H1 (cell line): ENCODE measurements at regions not wholly inside any gene's neighbourhood (a gene's known extent, or its start where the extent isn't known, plus 50 kb on each side); places are given as distances from the start of the nearest gene placed in this dataset.

Experiments used
- CTCF ChIA-PET: fragments of 300-600 bp; sonication (Branson Sonifier 250); formaldehyde crosslinking; loops from one replicate; lab custom pipeline; 2021; ENCODE audit not compliant: partially characterized antibody; lab: Charles Lee
- POLR2A ChIA-PET: fragments of 300-600 bp; sonication (Branson Sonifier 250); formaldehyde crosslinking; loops from one replicate; lab custom pipeline; 2021; ENCODE audit warnings: inconsistent platforms; ENCODE audit not compliant: partially characterized antibody; lab: Charles Lee
- DNase-seq, 2 experiments: peaks; one replicate each; pipeline versions ENCODE4 v3.0.0 to v3.0.0-alpha.2; 2010 to 2022; ENCODE audit warnings: low spot score in 2 of 2, low read depth in 1 of 2, mixed read lengths in 1 of 2
- FAIRE-seq: peaks from 2 replicates; lab custom pipeline; 2011; peaks lifted over from hg19 to GRCh38; lab: Jason Lieb, UNC
- H2AFZ ChIP-seq: 2 replicates; pipeline ENCODE4 v1.8.1; 2012; ENCODE audit warnings: low read length, inconsistent platforms
- H2AK5ac ChIP-seq: 2 replicates; pipeline ENCODE4 v1.6.1; 2013; ENCODE audit warnings: low read depth, low read length
- H2BK120ac ChIP-seq: replicated peaks from 2 replicates; pipeline ENCODE3; 2013; ENCODE audit warnings: low read depth, low read length, inconsistent platforms
- H2BK12ac ChIP-seq: 2 replicates; pipeline ENCODE4 v1.6.1; 2013; ENCODE audit warnings: low read depth, low read length
- H2BK15ac ChIP-seq: 2 replicates; pipeline ENCODE4 v1.6.1; 2013; ENCODE audit warnings: low read length
- H2BK20ac ChIP-seq: 2 replicates; pipeline ENCODE4 v1.6.1; 2013; ENCODE audit warnings: low read length
- H2BK5ac ChIP-seq: 2 replicates; pipeline ENCODE4 v1.6.1; 2013; ENCODE audit warnings: low read depth, low read length
- H3K14ac ChIP-seq: 2 replicates; pipeline ENCODE4 v1.6.1; 2013; ENCODE audit warnings: inconsistent platforms; ENCODE audit not compliant: insufficient read length
- H3K18ac ChIP-seq: 2 replicates; pipeline ENCODE4 v1.6.1; 2013; ENCODE audit warnings: low read length; ENCODE audit errors: extremely low read depth
- H3K23ac ChIP-seq: 2 replicates; pipeline ENCODE4 v1.6.1; 2013; ENCODE audit warnings: inconsistent platforms; ENCODE audit not compliant: insufficient read length
- H3K23me2 ChIP-seq: 2 replicates; pipeline ENCODE4 v1.6.1; 2013; ENCODE audit warnings: low read depth, low read length
- H3K27ac ChIP-seq: 2 replicates; pipeline ENCODE4 v1.6.1; 2011; ENCODE audit warnings: low read depth, low read length, inconsistent platforms
- H3K27me3 ChIP-seq, 4 experiments: replicated peaks in 1 of 4; 1 replicate in 1 of 4; 2 replicates in 3 of 4; pipeline versions ENCODE4 v1.6.1 to v1.8.1; 2011 to 2013; ENCODE audit warnings: low read length in 3 of 4, mild to moderate bottlenecking in 3 of 4, inconsistent platforms in 2 of 4, mixed read lengths in 2 of 4, moderate library complexity in 1 of 4; ENCODE audit not compliant: control insufficient read depth in 3 of 4, insufficient read depth in 3 of 4; ENCODE audit errors: extremely low read depth in 1 of 4
- H3K36me3 ChIP-seq, 4 experiments: 2 replicates each; pipeline versions ENCODE4 v1.6.1 to v1.8.1; 2011 to 2013; ENCODE audit warnings: mild to moderate bottlenecking in 4 of 4, low read length in 3 of 4, moderate library complexity in 2 of 4, control low read depth in 1 of 4, inconsistent platforms in 1 of 4; ENCODE audit not compliant: insufficient read depth in 4 of 4, control insufficient read depth in 2 of 4
- H3K4ac ChIP-seq: replicated peaks from 2 replicates; pipeline ENCODE3; 2013; ENCODE audit warnings: low read length, low read depth, mixed read lengths, inconsistent platforms; ENCODE audit not compliant: insufficient read length
- H3K4me1 ChIP-seq, 4 experiments: replicated peaks in 1 of 4; 1 replicate in 1 of 4; 2 replicates in 3 of 4; pipeline versions ENCODE4 v1.6.1 to v1.8.1; 2011 to 2013; ENCODE audit warnings: low read length in 3 of 4, inconsistent platforms in 2 of 4, mixed read lengths in 1 of 4; ENCODE audit not compliant: insufficient read depth in 4 of 4, control insufficient read depth in 3 of 4
- H3K4me2 ChIP-seq, 2 experiments: 2 replicates each; pipeline versions ENCODE4 v1.6.1 to v1.8.1; 2011 to 2013; ENCODE audit warnings: low read depth in 2 of 2, low read length in 2 of 2, control low read depth in 1 of 2, inconsistent platforms in 1 of 2, mild to moderate bottlenecking in 1 of 2; ENCODE audit not compliant: insufficient read depth in 1 of 2
- H3K4me3 ChIP-seq, 4 experiments: fragments of 200-600, 300-600 bp in 1 of 4; sonication (generic), shearing (Covaris generic), sonication (Bioruptor Twin) in 1 of 4; 2 replicates each; pipeline versions ENCODE4 v1.5.1 to v1.8.1; 2011 to 2016; ENCODE audit warnings: low read length in 4 of 4, low read depth in 3 of 4, control low read depth in 2 of 4, inconsistent platforms in 2 of 4, mild to moderate bottlenecking in 2 of 4, mixed read lengths in 1 of 4, moderate library complexity in 1 of 4; ENCODE audit not compliant: insufficient read depth in 2 of 4; ENCODE audit errors: extremely low read depth in 1 of 4
- H3K56ac ChIP-seq: replicated peaks from 2 replicates; pipeline ENCODE3; 2013; ENCODE audit warnings: low read depth, mild to moderate bottlenecking, mixed read lengths, low read length, inconsistent platforms; ENCODE audit not compliant: insufficient read length
- H3K79me1 ChIP-seq: 2 replicates; pipeline ENCODE4 v1.6.1; 2013; ENCODE audit warnings: low read depth, low read length, control low read depth
- H3K79me2 ChIP-seq, 2 experiments: 2 replicates each; pipeline versions ENCODE4 v1.6.1 to v1.8.1; 2012 to 2013; ENCODE audit warnings: low read length in 2 of 2, mild to moderate bottlenecking in 2 of 2, inconsistent platforms in 1 of 2; ENCODE audit not compliant: insufficient read depth in 2 of 2, control insufficient read depth in 1 of 2
- H3K9ac ChIP-seq, 4 experiments: replicated peaks in 1 of 4; 1 replicate in 1 of 4; 2 replicates in 3 of 4; pipeline versions ENCODE4 v1.6.1 to v1.8.1; 2011 to 2013; ENCODE audit warnings: low read depth in 3 of 4, low read length in 3 of 4, control low read depth in 2 of 4, mild to moderate bottlenecking in 2 of 4, moderate library complexity in 2 of 4, inconsistent platforms in 1 of 4; ENCODE audit errors: extremely low read depth in 1 of 4
- H3K9me3 ChIP-seq, 2 experiments: 2 replicates each; pipeline versions ENCODE4 v1.6.1 to v1.8.1; 2012 to 2013; ENCODE audit warnings: mild to moderate bottlenecking in 2 of 2, moderate library complexity in 2 of 2, control low read depth in 1 of 2, inconsistent platforms in 1 of 2, low read depth in 1 of 2, low read length in 1 of 2, mixed read lengths in 1 of 2; ENCODE audit not compliant: insufficient read depth in 2 of 2
- H4K20me1 ChIP-seq, 2 experiments: replicated peaks in 1 of 2; 2 replicates each; pipeline versions ENCODE3 to v1.8.1; 2011 to 2013; ENCODE audit warnings: inconsistent platforms in 2 of 2, low read length in 2 of 2, mild to moderate bottlenecking in 1 of 2; ENCODE audit not compliant: insufficient read depth in 2 of 2, control insufficient read depth in 1 of 2
- H4K5ac ChIP-seq: 2 replicates; pipeline ENCODE4 v1.6.1; 2013; ENCODE audit warnings: low read length, low read depth, mixed read lengths, inconsistent platforms; ENCODE audit not compliant: insufficient read length
- H4K8ac ChIP-seq: 2 replicates; pipeline ENCODE4 v1.8.0; 2013; ENCODE audit warnings: mild to moderate bottlenecking, moderate library complexity, low read length, inconsistent platforms; ENCODE audit not compliant: insufficient read depth; ENCODE audit errors: extremely low read depth
- H4K91ac ChIP-seq: replicated peaks from 2 replicates; pipeline ENCODE3; 2013; ENCODE audit warnings: low read length, mixed read lengths, inconsistent platforms; ENCODE audit not compliant: insufficient read length
- ATF3 ChIP-seq: IDR thresholded peaks from 2 replicates; pipeline ENCODE4 v1.6.1; 2011; ENCODE audit warnings: low read depth, mild to moderate bottlenecking, low read length; ENCODE audit not compliant: insufficient read depth
- CEBPB ChIP-seq: IDR thresholded peaks from 2 replicates; pipeline ENCODE4 v1.6.1; 2012; ENCODE audit warnings: low read depth, low read length
- CREB1 ChIP-seq: IDR thresholded peaks from 2 replicates; pipeline ENCODE4 v1.6.1; 2012; ENCODE audit warnings: inconsistent platforms
- GABPA ChIP-seq: IDR thresholded peaks from 2 replicates; pipeline ENCODE4 v1.6.1; 2011; ENCODE audit warnings: mild to moderate bottlenecking, low read length, moderate library complexity, borderline replicate concordance; ENCODE audit not compliant: insufficient read depth
- HDAC2 ChIP-seq, 2 experiments: fragments of 300-600 bp in 1 of 2; sonication (generic) in 1 of 2; IDR thresholded peaks; 2 replicates each; pipeline ENCODE4 v1.6.1; 2011 to 2012; ENCODE audit warnings: low read depth in 2 of 2, low read length in 2 of 2, mild to moderate bottlenecking in 2 of 2, moderate library complexity in 2 of 2, borderline replicate concordance in 1 of 2, inconsistent platforms in 1 of 2
- HDAC6 ChIP-seq: IDR thresholded peaks from one replicate; pipeline ENCODE4 v1.7.1; 2012; ENCODE audit warnings: low read depth, mild to moderate bottlenecking, inconsistent platforms, low read length, moderate library complexity
- KDM4A ChIP-seq: IDR thresholded peaks from one replicate; pipeline ENCODE4 v1.7.1; 2012; ENCODE audit warnings: low read depth, mild to moderate bottlenecking, moderate library complexity, low read length, inconsistent platforms; ENCODE audit not compliant: severe bottlenecking
- KDM5A ChIP-seq: fragments of 200-600 bp; IDR thresholded peaks from 2 replicates; pipeline ENCODE4 v1.7.1; 2012; ENCODE audit warnings: mild to moderate bottlenecking, low read length, inconsistent platforms, mixed read lengths
- MAX ChIP-seq: IDR thresholded peaks from 2 replicates; pipeline ENCODE4 v1.6.1; 2012; ENCODE audit warnings: inconsistent platforms
- POLR2A ChIP-seq, 2 experiments: IDR thresholded peaks; 1 replicate in 1 of 2; 2 replicates in 1 of 2; pipeline ENCODE4 v1.6.1; 2011; ENCODE audit warnings: low read depth in 2 of 2, low read length in 2 of 2, mild to moderate bottlenecking in 2 of 2; ENCODE audit errors: control extremely low read depth in 1 of 2
- POLR2AphosphoS5 ChIP-seq: IDR thresholded peaks from 2 replicates; pipeline ENCODE4 v1.6.1; 2011; ENCODE audit warnings: low read depth, low read length
- SIX5 ChIP-seq: IDR thresholded peaks from 2 replicates; pipeline ENCODE4 v1.6.1; 2011; ENCODE audit warnings: mild to moderate bottlenecking, low read depth, low read length
- SUZ12 ChIP-seq: fragments of 200-600 bp; sonication (generic); IDR thresholded peaks from 2 replicates; pipeline ENCODE4 v1.6.1; 2012; ENCODE audit warnings: mild to moderate bottlenecking, inconsistent platforms, low read length, moderate library complexity, mixed read lengths
- TAF1 ChIP-seq: IDR thresholded peaks from 2 replicates; pipeline ENCODE4 v1.6.1; 2011; ENCODE audit warnings: mild to moderate bottlenecking, low read depth, low read length
- YY1 ChIP-seq: IDR thresholded peaks from 2 replicates; pipeline ENCODE4 v1.6.1; 2011; ENCODE audit warnings: low read depth, mild to moderate bottlenecking, low read length

- H3K4me3 ChIP-seq, result no peak overlapping the region
- H2BK20ac ChIP-seq, result no peak overlapping the region
- H3K9ac ChIP-seq, result no peak overlapping the region
- H3K27me3 ChIP-seq, result peaks cover 0 to 1% (median 0%) of the 10 kb centered on the region in 4 experiments; a peak in 1 of 7 replicates
- no peaks in the 10 kb centered on the region for H3K36me3 ChIP-seq
- no peak overlapping the region for H3K4ac ChIP-seq
- no peak overlapping the region for H4K8ac ChIP-seq
- no peak overlapping the region for H2BK5ac ChIP-seq
- H3K4me1 ChIP-seq, result no peaks in the 10 kb centered on the region
- no peaks in the 10 kb centered on the region for H3K9me3 ChIP-seq
- H2AK5ac ChIP-seq, result no peak overlapping the region
- H3K27ac ChIP-seq, result no peak overlapping the region
- no peak overlapping the region for H3K18ac ChIP-seq
- no peaks in the 10 kb centered on the region for H4K20me1 ChIP-seq
- no peak for FAIRE-seq
- no peak overlapping the region for H3K14ac ChIP-seq
- H3K79me1 ChIP-seq, result no peaks in the 10 kb centered on the region
- no peak overlapping the region for H2BK12ac ChIP-seq
- ChIA-PET POLR2A (no interaction called here), CTCF (no interaction called here)
- H2AFZ ChIP-seq, result no peak overlapping the region
- H3K4me2 ChIP-seq, result no peak overlapping the region
- H3K56ac ChIP-seq, result no peak overlapping the region
- no peak for DNase-seq
- H4K91ac ChIP-seq, result no peak overlapping the region
- no peak for TF ChIP-seq YY1
- TF ChIP-seq SIX5, result no peak
- no peak for TF ChIP-seq MAX
- TF ChIP-seq SUZ12, result no peak
- TF ChIP-seq HDAC2 (IDR thresholded peaks at IDR 0.05; ENCODE audit: borderline replicate concordance in 1 of 2, low read depth in 2 of 2, low read length in 2 of 2), result no peak
- TF ChIP-seq KDM4A, result no peak
- TF ChIP-seq GABPA, result no peak
- no peak for TF ChIP-seq CEBPB
- TF ChIP-seq HDAC6, result no peak
- no peak for TF ChIP-seq CREB1
- no peak for TF ChIP-seq KDM5A
- TF ChIP-seq ATF3, result no peak
- TF ChIP-seq POLR2A (IDR thresholded peaks at IDR 0.05; ENCODE audit: control extremely low read depth in 1 of 2, low read depth in 2 of 2, low read length in 2 of 2), result no peak
- TF ChIP-seq POLR2AphosphoS5, result no peak
- TF ChIP-seq TAF1, result no peak
- H3K79me2 ChIP-seq, result no peaks in the 10 kb centered on the region
- H2BK120ac ChIP-seq, result no peak overlapping the region
- H2BK15ac ChIP-seq, result no peak overlapping the region
- no peak overlapping the region for H4K5ac ChIP-seq
- H3K23me2 ChIP-seq, result no peaks in the 10 kb centered on the region
- no peak overlapping the region for H3K23ac ChIP-seq
These were observed 292.5 kb upstream of the CNTNAP5 start for GRCh38 chr2:123732563-123732962.
